Heart left ventricle (tissue), 13 donors: ENCODE measurements at regions not wholly inside any gene's neighbourhood (a gene's known extent, or its start where the extent isn't known, plus 50 kb on each side); places are given as distances from the start of the nearest gene placed in this dataset.

Experiments used
- CTCF ChIP-seq, 12 donors: fragments of 200-600 bp; sonication (generic) in 4 of 12; IDR thresholded peaks; one replicate each; pipeline versions ENCODE4 v1.5.0 to v1.8.0; 2018 to 2022; ENCODE audit warnings: antibody characterized with exemption in 12 of 12, mild to moderate bottlenecking in 5 of 12
- POLR2A ChIP-seq, 2 donors: fragments of 450-650 bp; IDR thresholded peaks; one replicate each; pipeline ENCODE4 v1.6.1; 2017; ENCODE audit warnings: antibody characterized with exemption in 2 of 2, mild to moderate bottlenecking in 2 of 2, moderate library complexity in 2 of 2
- donor health status: ischemic (EF 13 %, LVEDD 7.1; RV severe dilation, severe dysfunction).
- donor health status: DM: no; HTN: yes; CAD: no.
- donor health status: DM: no; HTN: no; CAD: no.
- donor health status: ischemic (EF 25% LVEDD 6.9; RV normal size, moderate dysfunction).
- donor health status: ischemic (EF 25% LVEDD 5.7; RV mildly dilated, moderate dysfunction).
- donor health status: ischemic (EF 35%, LVEDD 5.7; RV mildly dilated, moderate dysfunction).
- donor health status: nonischemic (EF 11% LVEDD 7.7; RV severe dilation, severe dysfunction).
- donor health status: DM: yes; HTN: yes; CAD: no.
- donor health status: PGD.
- donor health status: ischemic (EF 29% LVEDD 5.4; RV normal size, mild dysfunction).
- donor health status: nonischemic (EF 23%, LVEDD 6.1; RV moderate dilation, normal function).

- no peak for TF ChIP-seq CTCF (IDR thresholded peaks at IDR 0.05)
- TF ChIP-seq POLR2A (IDR thresholded peaks at IDR 0.05): no peak
These were observed 320.3 kb upstream of the TECRL start for GRCh38 chr4:64729561-64729960.
